ENCODE measurements at regions not wholly inside any gene's neighbourhood (a gene's known extent, or its start where the extent isn't known, plus 50 kb on each side); places are given as distances from the start of the nearest gene placed in this dataset.
"Not testable (repeated sequence)": the region's sequence is repeated elsewhere in the genome, so short reads cannot be mapped to it uniquely, and the experiment has no call there.

DNA sequence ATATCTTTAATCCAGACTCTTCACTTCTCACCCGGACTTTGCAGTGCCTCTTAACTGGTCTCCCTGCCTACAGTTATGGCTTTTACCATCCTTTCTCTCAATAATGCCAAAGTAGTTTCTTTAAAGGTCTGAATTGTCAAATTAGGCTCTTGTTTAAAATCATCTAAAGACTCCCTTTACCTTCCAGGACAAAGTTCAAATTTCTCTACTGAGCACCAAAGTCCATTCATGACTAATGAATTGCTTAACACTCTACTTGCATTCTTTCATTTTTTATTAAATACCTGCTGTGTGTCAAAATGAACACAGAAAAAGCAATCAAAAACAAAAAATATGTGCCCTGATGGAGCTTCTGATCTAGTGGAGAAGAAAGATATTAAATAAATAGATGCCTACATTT lies 472.4 kb upstream of the UBE2E2 start:
- H3K4me3 ChIP-seq (ENCODE audit: low read depth, low read length): no peak overlapping the region
- TF ChIP-seq, protein P1, sequence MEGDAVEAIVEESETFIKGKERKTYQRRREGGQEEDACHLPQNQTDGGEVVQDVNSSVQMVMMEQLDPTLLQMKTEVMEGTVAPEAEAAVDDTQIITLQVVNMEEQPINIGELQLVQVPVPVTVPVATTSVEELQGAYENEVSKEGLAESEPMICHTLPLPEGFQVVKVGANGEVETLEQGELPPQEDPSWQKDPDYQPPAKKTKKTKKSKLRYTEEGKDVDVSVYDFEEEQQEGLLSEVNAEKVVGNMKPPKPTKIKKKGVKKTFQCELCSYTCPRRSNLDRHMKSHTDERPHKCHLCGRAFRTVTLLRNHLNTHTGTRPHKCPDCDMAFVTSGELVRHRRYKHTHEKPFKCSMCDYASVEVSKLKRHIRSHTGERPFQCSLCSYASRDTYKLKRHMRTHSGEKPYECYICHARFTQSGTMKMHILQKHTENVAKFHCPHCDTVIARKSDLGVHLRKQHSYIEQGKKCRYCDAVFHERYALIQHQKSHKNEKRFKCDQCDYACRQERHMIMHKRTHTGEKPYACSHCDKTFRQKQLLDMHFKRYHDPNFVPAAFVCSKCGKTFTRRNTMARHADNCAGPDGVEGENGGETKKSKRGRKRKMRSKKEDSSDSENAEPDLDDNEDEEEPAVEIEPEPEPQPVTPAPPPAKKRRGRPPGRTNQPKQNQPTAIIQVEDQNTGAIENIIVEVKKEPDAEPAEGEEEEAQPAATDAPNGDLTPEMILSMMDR (IDR thresholded peaks at IDR 0.05; ENCODE audit: low read depth, low read length): no peak

DNA sequence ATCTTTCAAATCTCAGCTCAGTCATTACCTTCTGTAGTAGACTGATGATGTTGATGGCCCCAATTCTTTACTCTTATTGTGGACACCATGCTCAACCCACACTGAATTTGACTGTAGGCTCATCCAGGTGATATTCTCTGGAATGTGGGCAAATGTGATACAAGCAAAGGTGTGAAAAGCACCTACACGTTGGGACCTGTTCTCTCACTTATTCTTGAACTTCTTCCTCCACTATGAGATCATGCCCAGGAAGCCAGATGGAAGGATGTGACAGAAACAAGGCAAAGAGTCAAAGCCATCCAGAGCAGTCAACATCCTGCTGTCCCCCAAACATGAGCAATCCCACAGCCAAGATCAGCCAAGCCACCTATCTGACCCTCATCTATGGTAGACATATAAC lies 471.2 kb upstream of the UBE2E2 start:
- TF ChIP-seq, protein P1 (IDR thresholded peaks at IDR 0.05; ENCODE audit: low read depth, low read length): no peak
- H3K4me3 ChIP-seq (ENCODE audit: low read depth, low read length): no peak overlapping the region

DNA sequence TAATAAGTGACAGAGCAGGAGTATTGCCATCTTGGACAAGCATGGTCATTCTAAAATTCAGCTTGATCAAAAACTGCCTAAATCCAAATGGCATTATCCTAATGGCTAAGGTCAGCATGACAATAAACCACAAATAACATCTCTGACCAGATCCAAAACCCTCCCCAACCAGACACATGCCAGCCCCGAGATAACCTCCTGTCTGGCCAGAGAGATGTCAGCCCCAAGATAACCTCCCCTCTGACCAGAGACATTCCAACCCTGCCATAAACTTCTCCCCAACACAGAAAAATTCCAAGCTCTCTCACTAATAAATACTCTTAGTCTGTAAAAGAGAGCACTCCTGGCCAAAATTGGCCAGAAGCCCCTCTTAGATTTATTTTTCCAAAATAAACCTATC lies 470.5 kb upstream of the UBE2E2 start:
- TF ChIP-seq, protein P1 (IDR thresholded peaks at IDR 0.05; ENCODE audit: low read depth, low read length): no peak
- no peak overlapping the region for H3K4me3 ChIP-seq (ENCODE audit: low read depth, low read length)

DNA sequence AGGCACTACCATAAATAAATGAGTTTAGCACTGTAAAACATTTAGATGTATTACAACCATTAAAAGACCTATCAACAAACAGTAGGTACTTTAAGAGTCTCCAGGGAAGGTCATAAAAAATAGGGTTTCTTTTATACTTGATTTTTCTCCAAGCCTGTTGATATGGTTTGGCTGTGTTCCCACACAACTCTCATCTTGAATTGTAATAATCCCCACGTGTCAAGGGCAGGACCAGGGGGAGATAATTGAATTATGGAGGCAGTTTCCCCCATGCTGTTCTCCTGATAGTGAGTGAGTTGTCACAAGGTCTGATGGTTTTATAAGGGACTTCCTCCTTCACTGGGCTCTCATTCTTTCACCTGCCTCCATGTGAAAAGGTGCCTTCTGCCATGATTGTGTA lies 468.9 kb upstream of the UBE2E2 start:
- H3K4me3 ChIP-seq (ENCODE audit: low read depth, low read length): no peak overlapping the region
- TF ChIP-seq, protein P1 (IDR thresholded peaks at IDR 0.05; ENCODE audit: low read depth, low read length): no peak

DNA sequence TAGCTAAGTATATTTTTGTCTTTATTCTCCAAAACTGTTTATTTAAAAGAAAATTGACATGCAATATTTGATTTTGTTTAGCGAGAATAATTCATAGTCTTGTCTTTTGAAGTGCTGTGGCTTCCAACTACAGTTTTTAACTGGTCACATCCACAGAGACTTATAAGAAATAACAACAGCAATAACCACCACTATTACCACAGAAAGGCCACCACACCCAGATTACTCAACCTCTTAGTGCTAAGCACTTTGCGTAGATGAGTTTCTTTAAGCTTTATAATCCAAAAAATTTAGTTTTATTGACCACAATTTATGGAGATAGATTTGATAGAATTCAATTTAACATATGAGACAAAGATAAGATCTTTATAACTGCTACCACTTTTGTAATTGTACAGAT lies 468.4 kb upstream of the UBE2E2 start:
- TF ChIP-seq, protein P1 (IDR thresholded peaks at IDR 0.05; ENCODE audit: low read depth, low read length): no peak
- no peak overlapping the region for H3K4me3 ChIP-seq (ENCODE audit: low read depth, low read length)

DNA sequence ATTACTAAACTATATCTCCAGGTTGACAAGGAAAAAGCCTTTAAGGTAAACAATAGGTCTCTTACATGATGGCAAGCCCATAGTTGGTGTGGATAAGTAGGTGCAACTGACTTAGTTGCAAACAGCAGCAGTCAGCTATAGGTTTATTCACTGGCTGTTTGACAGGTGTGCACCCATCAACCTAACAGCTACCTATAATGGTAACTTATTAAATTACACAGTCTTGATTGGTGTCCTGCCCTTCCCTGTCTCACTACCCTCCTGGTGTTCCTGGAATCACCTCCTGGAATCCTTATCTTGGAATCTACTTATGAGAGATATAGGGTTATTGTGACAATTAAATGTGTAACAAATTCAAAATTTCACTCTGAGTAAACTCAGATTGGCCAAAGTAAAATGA lies 467.8 kb upstream of the UBE2E2 start:
- H3K4me3 ChIP-seq (ENCODE audit: low read depth, low read length): no peak overlapping the region
- TF ChIP-seq, protein P1 (IDR thresholded peaks at IDR 0.05; ENCODE audit: low read depth, low read length): no peak

DNA sequence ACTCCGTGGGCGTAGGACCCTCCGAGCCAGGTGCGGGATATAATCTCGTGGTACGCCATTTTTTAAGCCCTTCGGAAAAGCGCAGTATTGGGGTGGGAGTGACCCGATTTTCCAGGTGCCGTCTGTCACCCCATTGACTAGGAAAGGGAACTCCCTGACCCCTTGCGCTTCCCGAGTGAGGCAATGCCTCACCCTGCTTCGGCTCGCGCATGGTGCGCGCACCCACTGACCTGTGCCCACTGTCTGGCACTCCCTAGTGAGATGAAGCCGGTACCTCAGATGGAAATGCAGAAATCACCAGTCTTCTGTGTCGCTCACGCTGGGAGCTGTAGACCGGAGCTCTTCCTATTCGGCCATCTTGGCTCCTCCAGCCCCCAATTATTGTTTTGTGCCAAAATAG lies 459.7 kb upstream of the UBE2E2 start:
- not testable (repeated sequence) for H3K4me3 ChIP-seq (ENCODE audit: low read depth, low read length)

DNA sequence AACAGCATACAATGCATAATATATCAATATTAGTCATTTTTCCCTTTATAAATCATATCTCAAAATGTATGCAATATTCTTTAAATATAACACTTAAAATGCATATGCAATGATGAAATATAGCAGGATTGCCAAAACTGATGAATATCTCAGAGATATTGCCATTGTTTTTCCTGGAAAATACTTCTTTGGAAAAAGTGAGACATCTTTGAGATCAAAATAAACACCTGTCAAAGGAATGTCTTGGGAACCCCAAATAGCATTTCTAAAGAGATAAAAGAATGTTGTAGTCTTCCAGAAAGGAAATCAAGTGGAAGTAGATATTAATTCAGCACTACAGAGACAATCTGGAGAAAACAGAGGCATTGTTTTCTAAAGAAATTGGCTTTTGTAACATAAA lies 457.8 kb upstream of the UBE2E2 start:
- no peak overlapping the region for H3K4me3 ChIP-seq (ENCODE audit: low read depth, low read length)
- TF ChIP-seq, protein P1 (IDR thresholded peaks at IDR 0.05; ENCODE audit: low read depth, low read length): no peak

Measured in WI38 (cell line).